ENCODE measurements at regions not wholly inside any gene's neighbourhood (a gene's known extent, or its start where the extent isn't known, plus 50 kb on each side); places are given as distances from the start of the nearest gene placed in this dataset.

GRCh38 chr4:182082910-182083309, 160.3 kb upstream of the TENM3 start:
- Histone ChIP-seq H3K4me1 (no peaks in the 10 kb centered on the region), H3K4me3 (no peak overlapping the region), H3K9me3 (no peaks in the 10 kb centered on the region), H3K27me3 (no peaks in the 10 kb centered on the region), H3K36me3 (no peaks in the 10 kb centered on the region), H3K27ac (no peak overlapping the region)
- no peak for ATAC-seq
- DNase-seq: no peak
- no peak for TF ChIP-seq POLR2A (IDR thresholded peaks at IDR 0.05)
- no peak for TF ChIP-seq CTCF (IDR thresholded peaks at IDR 0.05)
- intact Hi-C loops (cut with DNase I): no loop called here

- no peak overlapping the region for H3K4me3 ChIP-seq
- H3K27ac ChIP-seq: no peak overlapping the region
- H3K4me1 ChIP-seq: no peaks in the 10 kb centered on the region
- intact Hi-C loops (cut with DNase I): no loop called here
- H3K9me3 ChIP-seq: no peaks in the 10 kb centered on the region
- no peaks in the 10 kb centered on the region for H3K27me3 ChIP-seq
- TF ChIP-seq CTCF (IDR thresholded peaks at IDR 0.05) (no peak), POLR2A (IDR thresholded peaks at IDR 0.05) (no peak)
- 83 to 91% (median 88%) methylated on average over 8 of the region's 8 CpGs for WGBS, 4 donors
- H3K36me3 ChIP-seq: no peaks in the 10 kb centered on the region
- DNase-seq (no peak), ATAC-seq (no peak)
Measured at GRCh38 chr4:182083671-182084410, 159.4 kb upstream of the TENM3 start.

GRCh38 chr4:182085051-182085480, 158.1 kb upstream of the TENM3 start:
- Histone ChIP-seq H3K36me3 (no peaks in the 10 kb centered on the region), H3K27ac (no peak overlapping the region), H3K4me3 (no peak overlapping the region), H3K4me1 (no peaks in the 10 kb centered on the region), H3K27me3 (no peaks in the 10 kb centered on the region), H3K9me3 (no peaks in the 10 kb centered on the region)
- intact Hi-C loops (cut with DNase I): no loop called here
- 58 to 65% (median 60%) methylated on average over 4 of the region's 4 CpGs for WGBS, 4 donors
- ATAC-seq (no peak), DNase-seq (no peak)
- TF ChIP-seq POLR2A (IDR thresholded peaks at IDR 0.05) (no peak), CTCF (IDR thresholded peaks at IDR 0.05) (no peak)

GRCh38 chr4:182089326-182089725, 153.9 kb upstream of the TENM3 start:
- intact Hi-C loops (cut with DNase I): no loop called here

More at GRCh38 chr4:182089326-182089725, 153.9 kb upstream of the TENM3 start:
- DNase-seq: no peak
- Histone ChIP-seq H3K27me3 (no peaks in the 10 kb centered on the region), H3K4me3 (no peak overlapping the region), H3K36me3 (no peaks in the 10 kb centered on the region), H3K4me1 (no peaks in the 10 kb centered on the region), H3K27ac (no peak overlapping the region), H3K9me3 (no peaks in the 10 kb centered on the region)
- no peak for ATAC-seq
- TF ChIP-seq POLR2A (IDR thresholded peaks at IDR 0.05): no peak
- TF ChIP-seq CTCF (IDR thresholded peaks at IDR 0.05): no peak
- WGBS, 4 donors: 89 to 97% (median 92%) methylated on average over 2 of the region's 2 CpGs

All from heart left ventricle (tissue), 16 donors.